ENCODE measurements at regions not wholly inside any gene's neighbourhood (a gene's known extent, or its start where the extent isn't known, plus 50 kb on each side); places are given as distances from the start of the nearest gene placed in this dataset.

GRCh38 chr17:13287226-13287625 lies 269.4 kb upstream of the ELAC2 start:
- Mint-ChIP-seq H3K4me3 (no peak overlapping the region), H3K4me1 (no peaks in the 10 kb centered on the region), H3K27me3 (no peaks in the 10 kb centered on the region), H3K27ac (no peak overlapping the region), H3K9me3 (ENCODE audit: insufficient read depth) (no peaks in the 10 kb centered on the region)
- Histone ChIP-seq H3K9me3 (ENCODE audit: control extremely low read depth in 1 of 3, control insufficient read depth in 2 of 3, insufficient read depth in 1 of 3, low read length in 2 of 3) (no peaks in the 10 kb centered on the region), H3K9ac (ENCODE audit: low read length) (no peak overlapping the region), H3K27ac (ENCODE audit: low read length in 2 of 2) (no peak overlapping the region), H3K4me1 (ENCODE audit: control insufficient read depth in 2 of 2, insufficient read depth in 2 of 2, low read length in 2 of 2) (no peaks in the 10 kb centered on the region), H3K27me3 (replicated peaks in 1 of 4; ENCODE audit: control extremely low read depth in 1 of 4, control insufficient read depth in 3 of 4, insufficient read depth in 4 of 4, low read length in 3 of 4) (no peaks in the 10 kb centered on the region), H3K4me2 (replicated peaks; ENCODE audit: low read depth, low read length, poor library complexity, severe bottlenecking) (no peak overlapping the region), H3K79me2 (ENCODE audit: control insufficient read depth, insufficient read depth, low read length) (no peaks in the 10 kb centered on the region), H4K20me1 (ENCODE audit: control insufficient read depth, insufficient read depth, low read length, poor library complexity, severe bottlenecking) (no peaks in the 10 kb centered on the region), H3K36me3 (replicated peaks in 1 of 2; ENCODE audit: control extremely low read depth in 1 of 2, control insufficient read depth in 1 of 2, extremely low read depth in 1 of 2, insufficient read depth in 2 of 2, low read length in 1 of 2) (no peaks in the 10 kb centered on the region), H2AFZ (ENCODE audit: insufficient read depth, low read depth, low read length, poor library complexity, severe bottlenecking) (no peak overlapping the region), H3K4me3 (ENCODE audit: control extremely low read depth in 1 of 5, extremely low read depth in 1 of 5, insufficient read depth in 1 of 5, low read depth in 2 of 5, low read length in 4 of 5) (no peak overlapping the region)
- TF ChIP-seq EZH2 (IDR thresholded peaks at IDR 0.05; ENCODE audit: borderline replicate concordance, insufficient read depth, low read depth, low read length, poor library complexity, severe bottlenecking) = no peak
- no peak for TF ChIP-seq CTCF (IDR thresholded peaks at IDR 0.05)
- intact Hi-C loops (cut with micrococcal nuclease) = no loop called here
- ATAC-seq (ENCODE audit: low read depth) (no peak), DNase-seq (no peak)
- 90% methylated on average over 5 of the region's 6 CpGs for WGBS (ENCODE audit: insufficient coverage)
- ChIA-PET POLR2A (no interaction called here), CTCF (no interaction called here)

GRCh38 chr17:13283606-13284005 lies 265.8 kb upstream of the ELAC2 start:
- no peak overlapping the region for H3K4me3 Mint-ChIP-seq
- H3K27ac ChIP-seq (ENCODE audit: low read length in 2 of 2) = no peak overlapping the region
- H3K27me3 ChIP-seq (replicated peaks in 1 of 4; ENCODE audit: control extremely low read depth in 1 of 4, control insufficient read depth in 3 of 4, insufficient read depth in 4 of 4, low read length in 3 of 4) = no peaks in the 10 kb centered on the region
- H3K9ac ChIP-seq (ENCODE audit: low read length) = no peak overlapping the region
- no peak overlapping the region for H3K27ac Mint-ChIP-seq
- POLR2A ChIA-PET = no interaction called here
- 75% methylated on average over 1 of the region's 1 CpG for WGBS (ENCODE audit: insufficient coverage)
- ATAC-seq (ENCODE audit: low read depth) (no peak), DNase-seq (no peak)
- H3K4me1 ChIP-seq (ENCODE audit: control insufficient read depth in 2 of 2, insufficient read depth in 2 of 2, low read length in 2 of 2) = no peaks in the 10 kb centered on the region
- H3K4me2 ChIP-seq (replicated peaks; ENCODE audit: low read depth, low read length, poor library complexity, severe bottlenecking) = no peak overlapping the region
- H3K4me1 Mint-ChIP-seq = no peaks in the 10 kb centered on the region
- H3K79me2 ChIP-seq (ENCODE audit: control insufficient read depth, insufficient read depth, low read length) = no peaks in the 10 kb centered on the region
- H3K9me3 Mint-ChIP-seq (ENCODE audit: insufficient read depth) = no peaks in the 10 kb centered on the region
- no peaks in the 10 kb centered on the region for H3K9me3 ChIP-seq (ENCODE audit: control extremely low read depth in 1 of 3, control insufficient read depth in 2 of 3, insufficient read depth in 1 of 3, low read length in 2 of 3)
- H3K27me3 Mint-ChIP-seq = no peaks in the 10 kb centered on the region
- CTCF ChIA-PET = no interaction called here
- TF ChIP-seq CTCF (IDR thresholded peaks at IDR 0.05) (no peak), EZH2 (IDR thresholded peaks at IDR 0.05; ENCODE audit: borderline replicate concordance, insufficient read depth, low read depth, low read length, poor library complexity, severe bottlenecking) (no peak)
- H3K36me3 ChIP-seq (replicated peaks in 1 of 2; ENCODE audit: control extremely low read depth in 1 of 2, control insufficient read depth in 1 of 2, extremely low read depth in 1 of 2, insufficient read depth in 2 of 2, low read length in 1 of 2) = no peaks in the 10 kb centered on the region
- H3K4me3 ChIP-seq (ENCODE audit: control extremely low read depth in 1 of 5, extremely low read depth in 1 of 5, insufficient read depth in 1 of 5, low read depth in 2 of 5, low read length in 4 of 5) = no peak overlapping the region
- H4K20me1 ChIP-seq (ENCODE audit: control insufficient read depth, insufficient read depth, low read length, poor library complexity, severe bottlenecking) = no peaks in the 10 kb centered on the region
- intact Hi-C loops (cut with micrococcal nuclease) = no loop called here
- no peak overlapping the region for H2AFZ ChIP-seq (ENCODE audit: insufficient read depth, low read depth, low read length, poor library complexity, severe bottlenecking)
